Stimulated activated CD8-positive, alpha-beta memory T cell treated with anti-CD3 and anti-CD28 coated beads, Interleukin-4, amount 100 ng/mL, for 48 hours (primary cell): ENCODE measurements at regions not wholly inside any gene's neighbourhood (a gene's known extent, or its start where the extent isn't known, plus 50 kb on each side); places are given as distances from the start of the nearest gene placed in this dataset.
"Not testable (repeated sequence)": the region's sequence is repeated elsewhere in the genome, so short reads cannot be mapped to it uniquely, and the experiment has no call there.

ENCODE experiments used
- DNase-seq: peaks from one replicate; pipeline ENCODE4 v3.0.0-alpha.2; 2020

- no peak for DNase-seq
Measured at GRCh38 chr2:164014068-164014731, 278.4 kb upstream of the FIGN start.

DNA sequence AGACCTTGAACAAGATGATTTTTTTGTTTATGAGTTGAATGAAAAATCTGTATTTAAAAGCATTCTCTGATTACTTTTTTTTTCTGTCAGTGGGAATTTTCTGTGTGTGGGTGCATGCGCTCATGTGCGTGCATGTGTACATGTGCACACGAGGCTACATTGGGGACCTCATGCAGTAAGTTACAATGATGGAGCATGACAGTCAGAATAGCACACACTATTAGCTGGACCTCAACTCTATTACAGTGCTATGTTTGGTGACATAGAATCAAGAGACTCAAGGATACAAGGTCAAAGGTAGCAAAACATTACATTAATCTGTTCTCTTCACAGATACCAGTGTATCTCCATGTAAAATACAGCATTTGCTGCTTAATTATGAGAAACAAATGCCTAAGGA lies 276.8 kb upstream of the FIGN start:
- DNase-seq: no peak

GRCh38 chr2:164009756-164010337 lies 274.0 kb upstream of the FIGN start:
- no peak for DNase-seq

- no peak for DNase-seq
Measured at GRCh38 chr2:164008752-164009151, 272.9 kb upstream of the FIGN start.

- DNase-seq: no peak
Measured at GRCh38 chr2:164006704-164007103, 270.9 kb upstream of the FIGN start.

- no peak for DNase-seq
Measured at GRCh38 chr2:164000176-164000575, 264.4 kb upstream of the FIGN start.

- DNase-seq: no peak
Measured at GRCh38 chr2:163997466-163997865, 261.7 kb upstream of the FIGN start.

GRCh38 chr2:163990541-163990940 lies 254.7 kb upstream of the FIGN start:
- DNase-seq: no peak

DNA sequence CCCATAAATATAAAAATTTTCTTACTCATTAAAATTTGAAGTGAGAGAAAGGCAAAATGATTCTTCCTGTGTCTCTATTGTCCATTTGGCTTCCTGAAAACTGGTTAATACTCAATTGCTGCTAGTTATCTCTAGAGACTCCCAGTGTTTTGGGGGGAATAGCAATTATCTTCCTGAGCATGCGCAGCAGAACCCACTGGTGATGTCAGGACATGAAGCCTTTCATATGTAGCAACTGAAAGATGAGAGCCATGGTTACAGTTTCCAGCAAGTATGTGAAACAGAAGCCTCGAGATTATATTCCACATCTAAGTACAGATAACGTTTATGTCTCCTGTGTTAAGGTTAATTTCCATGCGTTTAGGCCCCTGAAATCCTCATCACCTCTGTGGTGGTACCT lies 254.3 kb upstream of the FIGN start:
- DNase-seq: no peak

DNA sequence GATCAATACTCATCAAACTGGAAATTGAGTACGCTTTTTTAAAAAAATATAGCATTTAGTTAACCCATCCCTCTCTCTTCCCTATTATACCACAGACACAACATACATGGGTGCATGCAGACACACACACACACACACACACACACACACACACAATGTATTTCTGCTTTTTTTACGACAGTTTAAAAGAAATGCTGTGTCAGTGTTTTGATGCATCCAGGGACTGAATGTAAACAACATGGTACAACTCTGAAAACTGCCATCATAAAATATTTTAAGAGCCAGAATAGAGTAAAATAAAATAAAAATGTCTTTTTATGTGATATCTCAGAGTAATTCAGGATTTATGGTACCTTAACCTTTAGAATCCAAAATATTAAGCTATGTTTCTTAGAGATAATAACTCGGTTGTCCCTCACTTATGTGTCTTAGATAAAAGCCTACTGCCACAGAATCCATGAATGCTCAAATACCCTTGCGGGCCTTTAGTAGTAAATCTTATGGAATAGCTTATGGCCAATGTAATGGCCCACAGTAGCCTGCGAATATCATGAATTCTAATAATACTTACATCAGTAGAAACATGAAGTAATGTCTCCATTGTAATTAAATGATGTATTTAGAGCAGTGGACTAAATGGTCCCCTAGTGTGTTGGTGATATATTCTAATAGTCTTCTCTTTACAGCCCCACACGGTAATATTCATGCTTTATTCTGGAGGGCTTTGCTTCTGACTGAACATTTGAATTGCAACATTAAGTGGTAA lies 251.6 kb upstream of the FIGN start:
- no peak for DNase-seq

DNA sequence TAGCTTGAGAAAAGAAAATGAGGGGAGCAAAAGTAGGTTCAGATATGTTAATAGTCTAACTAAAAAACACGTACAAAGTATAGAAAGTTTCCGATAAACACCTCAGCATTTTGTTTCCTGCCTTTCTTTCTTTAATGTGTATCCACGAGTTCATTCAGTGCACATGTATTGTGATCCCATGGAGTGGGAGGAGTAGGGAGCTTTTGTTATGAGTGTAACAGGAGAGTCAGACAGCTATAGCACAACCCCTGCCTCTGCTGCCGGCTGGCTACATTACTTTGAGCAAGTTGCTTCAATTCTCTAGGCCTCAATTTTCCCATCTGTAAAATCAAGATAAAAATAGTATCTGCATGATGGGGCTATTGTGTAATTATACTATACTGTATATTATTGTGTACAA lies 249.2 kb upstream of the FIGN start:
- no peak for DNase-seq

DNA sequence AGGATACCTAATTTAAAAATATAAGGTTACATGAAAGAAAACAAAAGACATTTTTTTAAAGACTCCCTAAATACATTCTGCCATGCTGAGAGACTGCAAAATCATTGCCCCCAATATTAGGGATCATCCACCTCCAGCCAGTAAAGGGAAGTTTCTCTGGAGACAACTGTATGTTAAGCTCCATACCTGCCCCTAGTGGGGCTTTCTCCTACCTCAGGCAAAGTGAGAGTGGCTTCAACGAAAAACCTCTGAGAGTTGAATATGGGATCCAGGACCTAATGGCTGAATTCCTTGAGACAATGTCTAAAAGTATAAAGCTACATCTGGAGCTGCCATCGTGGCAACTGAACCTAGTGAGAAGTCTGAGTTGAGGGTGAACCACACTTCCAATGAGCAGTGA lies 248.1 kb upstream of the FIGN start:
- DNase-seq: no peak

GRCh38 chr2:163982938-163983337 lies 247.1 kb upstream of the FIGN start:
- DNase-seq: no peak

- no peak for DNase-seq
Measured at GRCh38 chr2:163974766-163975165, 239.0 kb upstream of the FIGN start.

- DNase-seq: no peak
Measured at GRCh38 chr2:163970058-163970813, 234.4 kb upstream of the FIGN start.

DNA sequence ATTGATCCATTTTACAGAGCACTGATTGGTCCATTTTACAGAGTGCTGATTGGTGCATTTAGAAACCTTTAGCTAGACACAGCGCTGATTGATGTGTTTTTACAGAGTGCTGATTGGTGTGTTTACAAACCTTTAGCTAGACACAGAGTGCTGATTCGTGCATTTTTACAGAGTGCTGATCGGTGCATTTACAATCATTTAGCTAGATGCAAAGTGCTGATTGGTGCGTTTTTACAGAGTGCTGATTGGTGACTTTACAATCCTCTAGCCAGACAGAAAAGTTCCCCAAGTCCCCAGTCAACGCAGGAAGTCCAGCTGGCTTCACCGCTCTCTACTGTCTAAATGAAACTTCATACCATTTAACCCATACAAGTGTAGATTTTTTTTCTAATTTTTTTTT lies 228.5 kb upstream of the FIGN start:
- DNase-seq: not testable (repeated sequence)

DNA sequence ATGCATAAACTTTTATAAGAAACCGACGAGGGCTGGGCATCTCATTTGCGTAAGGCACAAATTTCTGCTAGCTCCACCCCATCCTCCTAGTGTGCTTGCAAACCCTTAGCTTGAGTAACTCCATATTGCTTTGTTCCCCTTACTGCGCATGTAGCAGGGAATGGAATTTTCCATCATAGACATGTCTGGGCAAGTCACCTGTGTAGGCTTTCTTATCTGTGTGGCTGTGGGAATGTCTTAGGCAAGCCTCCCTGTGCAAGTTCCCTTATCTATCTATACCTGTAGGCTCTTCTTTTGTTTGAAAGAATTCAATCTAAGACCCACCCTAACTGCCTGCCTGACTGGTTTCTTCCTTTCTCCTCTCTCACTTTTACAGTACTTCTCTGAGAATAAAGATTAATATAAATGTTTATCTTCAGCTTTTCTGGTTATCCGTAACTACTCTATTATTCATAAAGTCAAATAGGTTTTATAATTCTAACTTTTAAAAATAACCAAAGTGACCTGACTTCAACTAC lies 217.6 kb upstream of the FIGN start:
- DNase-seq: no peak

- DNase-seq: no peak
Measured at GRCh38 chr2:163951312-163951711, 215.5 kb upstream of the FIGN start.

DNA sequence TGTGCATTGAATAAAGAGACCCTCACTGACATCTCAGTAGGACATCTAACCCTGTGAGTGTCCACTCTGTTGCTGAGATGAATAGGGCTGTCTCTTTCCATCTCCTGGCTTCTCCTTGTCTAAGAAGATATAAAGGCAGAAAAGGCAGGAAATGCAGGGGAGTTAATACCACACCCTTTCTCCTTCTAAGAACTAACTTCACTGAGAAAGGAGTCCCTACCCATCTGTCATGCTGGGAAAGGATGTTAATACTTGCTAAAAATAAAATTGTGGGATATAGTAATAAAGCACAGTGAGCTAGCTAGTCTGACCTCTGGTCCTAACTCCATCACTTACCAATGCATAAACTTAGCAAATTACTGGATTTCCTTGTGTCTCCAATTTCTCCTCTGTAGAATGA lies 213.9 kb upstream of the FIGN start:
- no peak for DNase-seq

GRCh38 chr2:163944347-163944737 lies 208.5 kb upstream of the FIGN start:
- DNase-seq: no peak

- DNase-seq: no peak
Measured at GRCh38 chr2:163943403-163944346, 207.9 kb upstream of the FIGN start.

DNA sequence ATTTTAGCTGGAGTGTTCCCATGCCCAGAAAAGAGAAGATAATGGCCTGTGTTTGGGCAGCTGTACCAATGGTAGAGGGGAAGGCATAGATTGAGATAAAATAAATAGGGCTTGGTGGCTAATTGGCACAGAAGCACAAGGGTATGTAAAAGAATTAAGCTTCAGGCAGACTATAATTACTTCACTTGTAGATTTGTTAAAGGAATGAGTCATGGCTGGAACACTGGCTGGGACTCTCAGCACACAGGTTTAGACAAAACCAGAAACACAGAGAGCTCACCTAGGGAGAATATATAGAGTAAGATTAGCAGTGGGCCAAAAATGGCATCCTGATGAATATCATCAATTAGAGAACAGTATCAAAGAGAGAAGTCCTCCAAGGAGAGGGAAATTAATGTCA lies 198.3 kb upstream of the FIGN start:
- DNase-seq: no peak
